Astrocyte of the hippocampus (primary cell): ENCODE measurements at regions not wholly inside any gene's neighbourhood (a gene's known extent, or its start where the extent isn't known, plus 50 kb on each side); places are given as distances from the start of the nearest gene placed in this dataset.

ENCODE experiments used
- DNase-seq: peaks from one replicate; pipeline ENCODE4 v3.0.0; 2011; ENCODE audit warnings: low read depth, low spot score

DNA sequence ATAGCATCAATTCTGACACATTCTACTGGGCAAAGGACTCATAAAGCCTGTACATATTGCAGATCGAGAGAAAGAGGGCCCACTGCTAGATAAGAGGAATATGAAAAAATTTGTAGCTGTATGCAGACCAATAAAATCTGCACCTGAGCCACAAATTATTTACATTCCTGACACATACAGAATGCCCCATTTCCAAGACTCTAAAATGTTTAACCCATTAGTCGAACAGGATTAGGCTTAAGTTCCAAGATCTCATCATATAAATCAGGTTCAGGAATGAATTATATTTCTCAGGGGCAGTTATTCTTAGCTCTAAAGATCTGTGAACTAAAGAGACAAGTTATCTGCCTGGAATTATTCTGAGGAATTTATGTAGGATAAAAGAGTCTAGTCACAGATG, 1615.8 kb downstream of the ARAP2 start:
- DNase-seq: no peak

DNA sequence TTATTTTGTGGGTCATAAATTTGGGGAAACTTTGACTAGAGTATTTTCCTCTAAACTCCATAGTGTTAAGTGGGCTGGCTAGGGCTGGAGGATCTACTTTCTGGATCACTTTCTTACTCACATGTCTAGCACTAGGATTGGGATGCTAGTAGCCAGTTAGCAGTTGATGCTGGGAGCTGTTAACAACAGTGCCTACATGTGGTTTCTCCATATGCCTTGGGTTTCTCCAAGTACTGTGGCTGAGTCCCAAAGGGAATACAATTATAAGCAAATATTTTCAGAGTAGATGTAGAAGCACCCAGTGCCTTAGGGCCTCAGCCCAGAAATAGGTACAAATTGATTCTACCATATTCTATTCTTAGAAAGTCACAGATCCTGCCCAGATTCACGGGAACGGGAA, 1614.9 kb downstream of the ARAP2 start:
- no peak for DNase-seq

DNA sequence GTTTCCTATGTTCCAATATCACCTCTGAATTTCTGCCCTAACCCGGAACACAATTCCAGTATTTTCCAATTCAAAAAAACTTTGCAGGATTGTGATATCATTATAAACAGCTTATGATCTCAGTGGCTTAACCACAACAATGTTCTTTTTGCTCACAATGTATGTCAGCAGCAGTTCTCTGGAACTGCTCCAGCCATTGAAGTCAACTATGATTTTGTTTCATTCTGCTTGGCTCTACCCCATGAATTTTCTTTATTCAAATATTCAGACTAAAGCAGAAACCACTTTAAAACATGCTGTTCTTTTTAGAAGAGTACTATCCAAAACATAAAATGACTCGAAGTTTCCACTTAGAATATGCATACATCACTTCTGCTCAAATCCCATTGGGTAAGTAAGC, 1611.1 kb downstream of the ARAP2 start:
- DNase-seq: no peak

- DNase-seq: no peak
These were observed 1607.7 kb downstream of the ARAP2 start for GRCh38 chr4:34636623-34637022.

- no peak for DNase-seq
These were observed 1600.8 kb downstream of the ARAP2 start for GRCh38 chr4:34643476-34643875.

GRCh38 chr4:34644579-34645115, 1599.7 kb downstream of the ARAP2 start:
- DNase-seq: no peak

GRCh38 chr4:34649716-34650115, 1594.6 kb downstream of the ARAP2 start:
- no peak for DNase-seq

DNA sequence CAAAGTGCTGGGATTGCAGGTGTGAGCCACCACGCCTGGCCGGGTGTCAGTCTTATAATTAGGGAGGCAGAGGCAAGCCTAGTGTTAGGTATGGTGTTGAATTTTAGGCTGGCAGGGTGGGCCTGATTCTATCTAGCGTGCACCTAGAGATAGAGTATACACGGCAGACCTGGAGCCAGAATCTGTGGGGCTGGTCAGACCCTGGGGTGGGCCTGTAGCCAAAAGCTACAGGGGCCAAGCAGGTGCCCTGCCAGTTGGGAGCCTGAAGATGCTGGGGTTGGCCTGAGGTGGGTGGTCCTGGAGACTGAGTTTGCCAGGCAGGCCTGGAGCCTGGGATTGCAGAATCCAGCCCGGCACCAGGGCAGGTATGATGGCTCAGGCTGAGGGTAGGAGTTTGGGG, 1580.3 kb downstream of the ARAP2 start:
- DNase-seq: no peak

GRCh38 chr4:34676400-34676799, 1567.9 kb downstream of the ARAP2 start:
- DNase-seq: no peak

DNA sequence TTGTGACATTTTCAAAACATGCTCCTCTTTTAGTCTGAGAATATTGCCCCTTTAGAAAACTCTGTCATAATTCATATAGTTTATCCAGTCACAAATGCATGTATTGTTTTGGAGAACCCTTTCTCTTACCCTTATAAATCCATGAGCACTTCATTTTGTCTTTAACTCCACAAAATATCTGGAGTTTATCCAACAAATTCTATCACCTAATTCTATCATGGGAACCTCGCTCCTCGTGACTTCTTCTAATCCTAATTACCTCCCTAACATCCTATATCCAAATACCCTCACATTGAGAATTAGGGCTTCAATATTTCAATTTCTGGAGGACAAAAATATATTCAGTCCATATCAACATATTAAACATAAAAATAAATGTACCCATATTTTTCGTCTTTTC, 1565.9 kb downstream of the ARAP2 start:
- no peak for DNase-seq

DNA sequence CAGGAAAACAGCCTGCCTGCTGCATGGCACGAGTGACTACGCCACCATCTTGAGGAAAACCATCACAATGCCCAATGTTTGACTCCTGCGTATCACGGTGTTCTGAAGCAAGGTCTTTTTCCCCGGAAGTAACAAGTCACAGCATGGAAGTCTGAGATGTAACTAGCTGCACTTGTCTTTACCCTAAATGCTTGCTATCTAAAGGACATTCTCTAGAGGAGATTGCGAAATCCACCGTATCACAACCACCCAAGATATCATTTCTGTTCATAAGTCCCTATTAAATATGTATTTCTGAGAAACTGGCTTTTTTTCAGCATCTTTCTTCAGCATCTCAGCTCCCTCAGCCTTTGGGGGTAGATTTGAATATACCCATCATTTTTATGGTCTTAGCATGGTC, 1565.1 kb downstream of the ARAP2 start:
- no peak for DNase-seq

DNA sequence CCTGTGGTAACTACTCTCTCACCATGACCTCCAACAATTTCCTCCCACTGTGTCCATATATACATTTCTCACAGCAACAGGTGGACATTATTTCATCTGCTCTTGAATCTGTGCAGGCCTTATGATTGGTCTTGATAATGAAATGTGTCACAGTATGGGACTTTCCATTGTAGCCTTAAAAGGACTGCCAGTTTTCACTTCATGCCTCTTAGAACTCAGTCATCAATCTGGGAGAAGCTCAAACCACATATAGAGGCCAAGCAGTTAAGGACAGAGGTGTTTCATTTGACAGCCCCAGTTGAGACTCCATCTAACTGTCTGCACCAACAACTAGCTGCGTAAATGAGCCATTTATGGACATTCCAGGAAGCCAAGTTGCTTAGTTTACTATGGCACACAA, 1534.8 kb downstream of the ARAP2 start:
- no peak for DNase-seq

- DNase-seq: no peak
These were observed 1525.6 kb downstream of the ARAP2 start for GRCh38 chr4:34718576-34719245.

DNA sequence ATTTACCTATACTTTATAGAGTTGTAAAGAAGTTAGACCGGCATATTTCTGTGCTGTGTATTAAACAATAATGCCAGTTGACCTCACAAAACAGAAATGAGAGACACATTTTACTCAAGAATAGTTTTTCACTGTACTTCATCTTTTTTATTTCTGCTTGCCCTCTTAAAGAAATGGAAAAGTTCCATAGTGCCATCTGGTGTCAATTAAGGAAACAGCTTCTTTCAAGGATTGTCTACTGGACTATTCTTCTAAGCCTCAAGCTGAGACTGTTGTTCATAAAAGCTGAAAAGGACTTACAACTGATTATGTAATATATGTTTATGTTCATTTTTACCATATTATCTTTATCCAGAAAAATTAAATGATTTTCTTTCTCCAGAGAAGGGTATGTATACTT, 1523.7 kb downstream of the ARAP2 start:
- DNase-seq: peak; percentile 34

DNA sequence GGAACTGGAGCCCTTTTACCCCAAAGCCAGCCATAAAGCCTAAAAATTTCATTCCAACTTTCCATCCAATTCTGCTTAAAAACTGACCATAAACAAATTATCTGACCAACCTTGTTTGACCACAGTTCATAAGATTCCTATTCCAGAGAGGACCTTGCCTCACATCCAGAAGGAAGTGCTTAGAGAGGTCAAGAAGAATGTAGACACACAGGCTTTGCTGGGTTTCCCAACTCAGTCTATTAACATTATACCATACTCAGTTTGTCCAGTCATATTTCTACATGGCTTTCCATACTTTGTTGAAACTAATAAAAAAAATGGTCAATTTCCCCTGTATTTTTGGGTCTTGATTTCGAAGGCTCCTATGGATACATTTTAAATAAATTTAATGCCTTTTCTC, 1522.5 kb downstream of the ARAP2 start:
- DNase-seq: no peak

DNA sequence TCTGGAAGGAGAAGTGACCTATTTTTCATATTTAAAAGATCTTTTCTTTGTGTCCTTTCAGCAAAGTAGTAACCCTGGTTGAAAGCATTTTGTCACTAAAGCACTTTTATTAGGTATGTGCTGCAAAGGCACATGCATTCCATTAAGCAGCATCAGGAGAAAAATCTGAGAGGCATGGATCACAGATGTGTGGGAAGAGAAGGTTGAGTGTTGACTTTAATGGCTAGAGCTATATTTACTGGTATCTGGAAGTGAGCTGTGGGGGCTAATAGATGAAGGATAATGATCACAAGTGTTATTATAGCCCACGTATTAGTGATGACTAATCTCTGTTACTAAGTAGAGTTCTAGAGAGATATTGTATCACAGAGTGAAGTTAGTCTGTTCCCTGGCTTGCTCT, 1520.7 kb downstream of the ARAP2 start:
- no peak for DNase-seq

- no peak for DNase-seq
These were observed 1519.8 kb downstream of the ARAP2 start for GRCh38 chr4:34724491-34724890.

DNA sequence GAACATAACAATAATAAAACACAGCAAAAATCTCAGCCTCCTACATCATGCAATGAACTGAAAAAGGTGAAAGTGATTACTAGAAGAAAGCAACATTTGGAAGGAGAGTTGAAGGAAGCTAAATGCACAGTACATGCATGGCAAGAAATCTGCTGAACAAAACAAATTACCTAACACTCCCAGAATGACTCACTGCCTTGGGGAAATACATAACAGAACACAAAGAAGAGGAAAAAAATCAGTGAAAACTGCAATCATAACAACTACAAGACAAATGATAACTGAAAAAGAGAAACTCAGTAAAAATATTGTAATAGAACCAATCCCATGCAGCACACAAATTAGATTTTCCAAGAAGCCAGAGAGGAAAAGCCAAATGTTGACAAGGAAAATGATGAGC, 1513.2 kb downstream of the ARAP2 start:
- no peak for DNase-seq

DNA sequence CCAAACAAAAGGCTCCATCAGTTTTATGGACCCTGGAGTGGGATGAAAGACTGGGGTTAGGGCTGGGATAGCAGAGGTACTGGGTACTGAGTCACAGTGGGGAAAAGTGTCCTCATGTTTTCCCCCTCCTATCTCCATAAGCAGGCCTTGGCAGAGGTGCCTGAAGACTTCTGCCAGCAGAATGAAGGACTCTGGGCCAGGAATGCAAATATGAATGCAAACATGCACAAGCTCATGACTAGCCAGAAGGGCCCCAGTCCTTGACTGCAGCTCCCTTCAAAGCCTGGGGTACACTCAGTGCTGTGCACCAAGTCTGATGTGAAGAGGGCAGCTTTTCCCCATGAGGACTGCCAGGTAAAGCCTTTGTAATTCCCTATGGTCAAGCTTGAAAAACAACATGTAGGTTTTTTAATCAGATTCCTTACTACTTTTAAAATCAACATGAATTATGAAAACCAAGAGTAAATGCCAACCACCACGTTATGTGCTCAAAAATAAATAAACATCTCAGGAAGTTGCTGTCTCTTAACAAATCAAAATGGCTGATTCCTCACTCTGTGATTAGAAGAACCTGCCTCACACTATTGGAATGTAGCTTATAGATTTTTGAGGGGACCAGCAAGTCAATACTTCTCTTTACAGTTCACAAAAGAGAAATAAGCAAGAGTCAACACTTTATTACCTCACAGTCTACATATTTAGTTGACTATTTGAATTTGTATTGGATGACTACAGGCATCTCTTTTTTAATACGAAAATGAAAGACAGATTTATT, 1512.0 kb downstream of the ARAP2 start:
- no peak for DNase-seq

- DNase-seq: no peak
These were observed 1511.0 kb downstream of the ARAP2 start for GRCh38 chr4:34733185-34733941.

GRCh38 chr4:34766935-34767334, 1477.4 kb downstream of the ARAP2 start:
- DNase-seq: no peak

DNA sequence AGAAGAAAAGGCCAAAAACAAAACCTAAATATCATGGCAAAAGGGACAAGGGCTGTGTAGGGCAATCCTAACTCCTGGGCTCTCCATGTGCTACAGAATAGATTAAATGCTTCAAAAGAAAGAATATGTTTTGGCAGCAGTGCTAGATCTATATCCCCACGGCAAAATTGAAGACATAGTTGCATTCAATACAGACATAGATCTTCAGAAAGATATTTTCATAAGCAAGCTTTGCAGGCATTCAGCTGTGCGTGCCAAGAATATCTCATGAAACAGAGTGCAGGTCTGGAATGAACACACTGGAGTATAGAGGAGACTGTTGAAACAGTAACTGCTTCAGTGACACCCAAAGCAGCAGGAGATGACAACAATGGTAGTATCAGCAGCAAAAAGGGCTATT, 1476.9 kb downstream of the ARAP2 start:
- no peak for DNase-seq
